DND-41 (cell line): ENCODE measurements at regions not wholly inside any gene's neighbourhood (a gene's known extent, or its start where the extent isn't known, plus 50 kb on each side); places are given as distances from the start of the nearest gene placed in this dataset.

Experiments
- ATAC-seq: fragments of 200-7000 bp; cut with Tn5 transposase; 3 replicates; pipeline ENCODE4 v1.9.1; 2021; ENCODE audit warnings: low read depth; ENCODE audit not compliant: insufficient read depth
- DNase-seq: peaks from one replicate; pipeline ENCODE4 v3.0.0-alpha.2; 2020
- H2AFZ ChIP-seq: 2 replicates; pipeline ENCODE4 v1.6.0; 2012; ENCODE audit warnings: low read depth, low read length
- H3K27ac ChIP-seq: 2 replicates; pipeline ENCODE4 v1.5.1; 2012; ENCODE audit warnings: low read length, inconsistent platforms
- H3K27me3 ChIP-seq: fragments of 200-600 bp; sonication (generic); 2 replicates; pipeline ENCODE4 v1.6.0; 2012; ENCODE audit warnings: low read length, mild to moderate bottlenecking, inconsistent platforms; ENCODE audit not compliant: insufficient read depth, poor library complexity
- H3K36me3 ChIP-seq: 2 replicates; pipeline ENCODE4 v1.5.1; 2012; ENCODE audit warnings: low read length, inconsistent platforms; ENCODE audit not compliant: insufficient read depth
- H3K4me1 ChIP-seq: 2 replicates; pipeline ENCODE4 v1.5.1; 2012; ENCODE audit warnings: mild to moderate bottlenecking, low read length; ENCODE audit not compliant: insufficient read depth
- H3K4me2 ChIP-seq: 2 replicates; pipeline ENCODE4 v1.6.0; 2012; ENCODE audit warnings: mild to moderate bottlenecking, moderate library complexity, low read length, inconsistent platforms; ENCODE audit not compliant: insufficient read depth
- H3K4me3 ChIP-seq, 2 experiments: fragments of 200-600 bp in 1 of 2; shearing (Covaris generic) in 1 of 2; 2 replicates each; pipeline ENCODE4 v1.5.1; 2012 to 2016; ENCODE audit warnings: inconsistent platforms in 2 of 2, low read length in 2 of 2, mild to moderate bottlenecking in 2 of 2, low read depth in 1 of 2, moderate library complexity in 1 of 2
- H3K79me2 ChIP-seq: 2 replicates; pipeline ENCODE4 v1.6.0; 2012; ENCODE audit warnings: low read length, inconsistent platforms; ENCODE audit not compliant: insufficient read depth
- H3K9ac ChIP-seq: 2 replicates; pipeline ENCODE4 v1.6.0; 2012; ENCODE audit warnings: low read depth, mild to moderate bottlenecking, inconsistent platforms, low read length, moderate library complexity
- H3K9me3 ChIP-seq: 2 replicates; pipeline ENCODE4 v1.5.1; 2012; ENCODE audit warnings: low read length, moderate library complexity, mild to moderate bottlenecking, inconsistent platforms; ENCODE audit not compliant: insufficient read depth, severe bottlenecking
- H4K20me1 ChIP-seq: 2 replicates; pipeline ENCODE4 v1.6.0; 2012; ENCODE audit warnings: low read length; ENCODE audit not compliant: insufficient read depth
- CTCF ChIP-seq: IDR thresholded peaks from 2 replicates; pipeline ENCODE4 v1.5.1; 2012; ENCODE audit warnings: borderline replicate concordance, low read length, moderate library complexity, mild to moderate bottlenecking; ENCODE audit not compliant: poor library complexity, severe bottlenecking; ENCODE audit errors: extremely low read depth
- EZH2 ChIP-seq: IDR thresholded peaks from 3 replicates; pipeline ENCODE4 v1.6.1; 2012; ENCODE audit warnings: borderline replicate concordance, low read depth, mild to moderate bottlenecking, moderate library complexity, low read length, inconsistent platforms; ENCODE audit not compliant: severe bottlenecking

DNA sequence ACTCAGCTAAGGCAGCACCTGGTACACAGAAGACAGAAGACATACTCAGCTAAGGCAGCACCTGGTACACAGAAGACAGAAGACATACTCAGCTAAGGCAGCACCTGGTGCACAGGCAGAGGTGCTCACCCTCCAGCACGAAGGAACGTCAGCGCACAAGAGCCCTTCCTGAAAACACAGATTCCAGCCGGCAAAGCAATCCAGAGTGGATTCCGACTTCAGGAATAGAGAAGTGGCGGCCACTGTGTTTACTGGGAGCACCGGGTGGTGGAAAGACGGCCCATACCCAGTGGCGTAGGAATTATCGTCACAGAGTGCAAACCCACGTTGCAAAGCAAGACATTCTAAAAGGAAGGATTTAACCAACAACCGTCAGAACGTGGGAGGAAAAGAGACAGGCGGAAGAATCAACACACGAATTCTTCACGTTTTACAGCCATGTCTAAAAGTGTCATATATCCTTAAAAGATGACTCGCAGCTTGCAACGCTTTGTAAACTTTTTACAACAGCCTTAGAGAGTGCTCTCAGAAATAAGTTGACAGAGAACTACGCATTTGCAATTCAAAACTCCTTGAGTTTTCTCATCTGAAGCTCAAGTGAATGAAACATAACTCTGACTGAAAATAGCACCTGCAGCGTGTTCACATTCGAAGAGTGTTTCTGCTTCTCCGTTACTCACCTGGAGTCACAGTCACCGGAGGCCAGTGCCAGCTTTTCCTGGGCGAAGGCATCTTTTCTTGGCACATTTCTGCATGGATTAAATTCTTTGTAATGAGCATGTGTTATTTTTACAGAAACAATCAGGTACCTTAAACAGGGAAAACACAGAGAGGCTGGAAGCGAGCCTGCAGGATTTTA, 55.8 kb upstream of the GALNT9 start:
- Histone ChIP-seq H3K4me2 (no peak overlapping the region), H3K27ac (no peak overlapping the region), H3K36me3 (no peaks in the 10 kb centered on the region), H3K4me3 (no peak overlapping the region), H3K4me1 (no peaks in the 10 kb centered on the region), H3K79me2 (no peaks in the 10 kb centered on the region), H2AFZ (no peak overlapping the region), H4K20me1 (no peaks in the 10 kb centered on the region), H3K27me3 (no peaks in the 10 kb centered on the region), H3K9me3 (no peaks in the 10 kb centered on the region), H3K9ac (no peak overlapping the region)
- DNase-seq, result no peak
- no peak for ATAC-seq
- TF ChIP-seq EZH2, result no peak

- peaks cover 3% of the 10 kb centered on the region for H3K27me3 ChIP-seq
- H3K27ac ChIP-seq, result no peak overlapping the region
- no peak overlapping the region for H3K9ac ChIP-seq
- H3K79me2 ChIP-seq, result no peaks in the 10 kb centered on the region
- TF ChIP-seq CTCF, result no peak
- no peak for TF ChIP-seq EZH2
- no peaks in the 10 kb centered on the region for H3K4me1 ChIP-seq
- DNase-seq, result no peak
- no peaks in the 10 kb centered on the region for H3K9me3 ChIP-seq
- H3K36me3 ChIP-seq, result no peaks in the 10 kb centered on the region
- no peaks in the 10 kb centered on the region for H4K20me1 ChIP-seq
- H2AFZ ChIP-seq, result no peak overlapping the region
- H3K4me2 ChIP-seq, result no peak overlapping the region
- no peak overlapping the region for H3K4me3 ChIP-seq
- ATAC-seq, result no peak
Measured at GRCh38 chr12:132380641-132381040, 51.3 kb upstream of the GALNT9 start.

- no peaks in the 10 kb centered on the region for H3K79me2 ChIP-seq
- DNase-seq (no peak), ATAC-seq (no peak)
- no peaks in the 10 kb centered on the region for H4K20me1 ChIP-seq
- H3K4me3 ChIP-seq, result no peak overlapping the region
- H3K27ac ChIP-seq, result no peak overlapping the region
- no peaks in the 10 kb centered on the region for H3K4me1 ChIP-seq
- H3K36me3 ChIP-seq, result no peaks in the 10 kb centered on the region
- no peak overlapping the region for H2AFZ ChIP-seq
- TF ChIP-seq CTCF (no peak), EZH2 (no peak)
- no peak overlapping the region for H3K4me2 ChIP-seq
- peaks cover 3% of the 10 kb centered on the region for H3K27me3 ChIP-seq
- H3K9me3 ChIP-seq, result no peaks in the 10 kb centered on the region
- H3K9ac ChIP-seq, result no peak overlapping the region
Measured at GRCh38 chr12:132379996-132380395, 50.6 kb upstream of the GALNT9 start.

- no peak overlapping the region for H2AFZ ChIP-seq
- H3K27me3 ChIP-seq, result peaks cover 3% of the 10 kb centered on the region
- H3K4me2 ChIP-seq, result no peak overlapping the region
- H3K9ac ChIP-seq, result no peak overlapping the region
- no peak for DNase-seq
- no peak overlapping the region for H3K4me3 ChIP-seq
- H3K27ac ChIP-seq, result no peak overlapping the region
- H3K36me3 ChIP-seq, result no peaks in the 10 kb centered on the region
- no peaks in the 10 kb centered on the region for H3K9me3 ChIP-seq
- H3K79me2 ChIP-seq, result no peaks in the 10 kb centered on the region
- no peaks in the 10 kb centered on the region for H4K20me1 ChIP-seq
- ATAC-seq, result no peak
- no peak for TF ChIP-seq CTCF
- TF ChIP-seq EZH2, result no peak
- no peaks in the 10 kb centered on the region for H3K4me1 ChIP-seq
Measured at GRCh38 chr12:132379576-132379975, 50.2 kb upstream of the GALNT9 start.
